ENCODE measurements at regions not wholly inside any gene's neighbourhood (a gene's known extent, or its start where the extent isn't known, plus 50 kb on each side); places are given as distances from the start of the nearest gene placed in this dataset.

DNA sequence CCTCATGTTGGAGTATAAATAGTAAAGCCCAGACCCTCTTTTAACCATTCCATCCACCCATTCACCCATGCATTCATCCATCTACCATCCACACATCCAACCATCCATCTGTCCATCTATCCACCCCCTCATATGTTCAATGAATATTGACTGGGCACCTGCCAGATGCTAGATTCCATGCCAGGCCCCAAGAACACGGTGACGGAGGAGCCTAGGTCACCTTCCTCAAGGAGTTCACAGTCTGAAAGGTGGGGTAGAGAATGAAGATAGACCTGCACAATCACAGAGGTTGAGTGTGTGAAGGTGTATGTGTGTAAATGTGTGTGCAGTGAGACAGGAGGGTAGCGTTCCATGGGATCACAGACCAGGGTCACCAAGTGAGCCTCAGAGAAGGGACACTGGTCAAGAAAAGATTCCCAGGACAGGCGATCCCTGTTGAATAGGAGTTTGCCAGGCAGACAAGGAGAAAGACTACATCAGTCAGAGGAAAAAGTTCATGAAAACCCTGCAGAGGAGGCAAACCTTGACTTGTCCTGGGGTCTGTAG, 287.2 kb downstream of the CYP26B1 start:
- H3K9ac ChIP-seq (ENCODE audit: low read length): no peak overlapping the region
- no peaks in the 10 kb centered on the region for H3K36me3 ChIP-seq (ENCODE audit: control insufficient read depth, insufficient read depth, low read length)
- H3K27me3 ChIP-seq (ENCODE audit: control insufficient read depth, insufficient read depth, low read length): no peaks in the 10 kb centered on the region
- H3K9me3 ChIP-seq (ENCODE audit: control insufficient read depth, insufficient read depth, low read depth, low read length): peaks cover 2% of the 10 kb centered on the region; the same call in 1 of the 2 replicates
- no peaks in the 10 kb centered on the region for H3K4me1 ChIP-seq (ENCODE audit: control insufficient read depth, insufficient read depth, low read length)
- H3K4me3 ChIP-seq (ENCODE audit: low read depth, low read length): no peak overlapping the region
- no peak overlapping the region for H3K27ac ChIP-seq (ENCODE audit: low read depth, low read length)

DNA sequence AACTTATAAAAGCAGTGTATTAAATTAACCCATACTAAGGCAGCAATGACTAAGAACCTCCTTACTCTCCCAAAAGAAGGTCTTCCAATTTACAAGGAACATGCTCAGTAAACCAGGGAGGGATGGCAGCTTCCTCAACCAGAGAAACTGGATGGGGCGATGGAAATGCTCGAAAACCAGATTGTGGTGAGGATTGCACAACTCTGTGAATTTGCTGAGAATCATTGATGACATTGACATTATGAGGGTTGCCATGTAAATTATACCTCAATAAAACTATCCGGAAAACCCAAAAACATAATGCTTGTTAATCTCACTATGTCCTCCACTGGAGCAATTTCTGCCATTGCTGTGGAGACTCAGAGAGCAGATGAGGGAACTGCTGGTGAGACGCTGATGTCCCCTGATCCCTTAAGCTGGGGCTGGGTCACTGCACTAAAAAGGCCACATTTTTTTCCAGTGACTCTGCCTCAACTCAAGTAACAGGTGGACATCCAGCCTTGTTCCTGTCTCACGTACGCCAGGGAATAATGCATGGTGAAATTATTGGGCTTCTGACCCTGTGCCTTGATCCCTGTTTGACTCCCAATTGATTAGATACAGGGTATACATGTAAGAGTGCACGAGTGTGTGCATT, 288.3 kb downstream of the CYP26B1 start:
- H3K4me1 ChIP-seq (ENCODE audit: control insufficient read depth, insufficient read depth, low read length): no peaks in the 10 kb centered on the region
- no peak overlapping the region for H3K27ac ChIP-seq (ENCODE audit: low read depth, low read length)
- H3K9me3 ChIP-seq (ENCODE audit: control insufficient read depth, insufficient read depth, low read depth, low read length): peaks cover 5% of the 10 kb centered on the region; the same call in 1 of the 2 replicates
- no peak overlapping the region for H3K9ac ChIP-seq (ENCODE audit: low read length)
- H3K4me3 ChIP-seq (ENCODE audit: low read depth, low read length): no peak overlapping the region
- no peaks in the 10 kb centered on the region for H3K27me3 ChIP-seq (ENCODE audit: control insufficient read depth, insufficient read depth, low read length)
- H3K36me3 ChIP-seq (ENCODE audit: control insufficient read depth, insufficient read depth, low read length): no peaks in the 10 kb centered on the region

DNA sequence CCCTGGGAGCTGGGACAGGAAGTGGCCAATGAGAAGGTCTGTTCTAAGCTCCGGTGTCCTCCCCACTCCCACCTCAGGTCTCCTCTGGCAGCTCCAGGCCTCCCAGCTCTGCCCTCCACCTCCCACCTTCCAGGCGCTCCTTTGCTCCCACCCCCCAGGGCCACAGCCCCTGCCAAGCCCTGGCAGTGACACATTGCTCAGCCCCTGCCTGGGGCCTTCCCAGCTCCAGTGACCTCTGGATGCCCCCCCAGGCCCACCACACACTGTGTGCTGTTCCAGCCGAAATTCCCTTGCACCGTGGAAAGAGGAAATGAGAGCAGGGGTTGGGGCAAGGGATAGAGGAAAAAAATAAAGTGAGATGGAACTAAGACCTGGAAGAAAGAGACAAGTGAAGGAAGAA, 289.6 kb downstream of the CYP26B1 start:
- peaks cover 5% of the 10 kb centered on the region; the same call in 1 of the 2 replicates for H3K9me3 ChIP-seq (ENCODE audit: control insufficient read depth, insufficient read depth, low read depth, low read length)
- H3K9ac ChIP-seq (ENCODE audit: low read length): no peak overlapping the region
- H3K36me3 ChIP-seq (ENCODE audit: control insufficient read depth, insufficient read depth, low read length): no peaks in the 10 kb centered on the region
- no peaks in the 10 kb centered on the region for H3K4me1 ChIP-seq (ENCODE audit: control insufficient read depth, insufficient read depth, low read length)
- no peak overlapping the region for H3K27ac ChIP-seq (ENCODE audit: low read depth, low read length)
- H3K27me3 ChIP-seq (ENCODE audit: control insufficient read depth, insufficient read depth, low read length): no peaks in the 10 kb centered on the region
- H3K4me3 ChIP-seq (ENCODE audit: low read depth, low read length): no peak overlapping the region

DNA sequence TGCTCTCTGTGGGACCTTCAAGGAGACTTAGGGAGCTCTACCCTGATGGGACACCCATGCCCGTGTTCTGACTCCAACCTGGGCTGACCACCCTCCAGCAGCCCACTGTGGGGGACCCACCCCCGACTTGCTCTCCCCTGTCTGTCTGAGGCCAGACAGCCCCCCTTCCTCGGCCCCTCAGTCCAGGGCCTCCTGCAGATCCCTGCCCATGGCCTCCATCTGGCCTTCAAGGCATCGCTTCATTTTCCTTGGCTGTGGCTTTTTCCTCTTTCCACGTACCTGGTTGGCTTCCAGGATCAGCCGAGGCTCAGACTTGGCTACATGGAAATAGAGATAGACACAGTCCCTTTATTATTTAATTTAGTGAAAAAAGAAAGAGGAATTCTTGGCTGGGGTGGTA, 290.0 kb downstream of the CYP26B1 start:
- Histone ChIP-seq H3K27me3 (ENCODE audit: control insufficient read depth, insufficient read depth, low read length) (0 out of 2 replicates have a peak, but pooled peaks cover 4% of the 10 kb centered on the region), H3K9ac (ENCODE audit: low read length) (no peak overlapping the region), H3K4me3 (ENCODE audit: low read depth, low read length) (no peak overlapping the region), H3K9me3 (ENCODE audit: control insufficient read depth, insufficient read depth, low read depth, low read length) (peaks cover 5% of the 10 kb centered on the region; the same call in 1 of the 2 replicates), H3K36me3 (ENCODE audit: control insufficient read depth, insufficient read depth, low read length) (no peaks in the 10 kb centered on the region), H3K27ac (ENCODE audit: low read depth, low read length) (no peak overlapping the region), H3K4me1 (ENCODE audit: control insufficient read depth, insufficient read depth, low read length) (no peaks in the 10 kb centered on the region)

DNA sequence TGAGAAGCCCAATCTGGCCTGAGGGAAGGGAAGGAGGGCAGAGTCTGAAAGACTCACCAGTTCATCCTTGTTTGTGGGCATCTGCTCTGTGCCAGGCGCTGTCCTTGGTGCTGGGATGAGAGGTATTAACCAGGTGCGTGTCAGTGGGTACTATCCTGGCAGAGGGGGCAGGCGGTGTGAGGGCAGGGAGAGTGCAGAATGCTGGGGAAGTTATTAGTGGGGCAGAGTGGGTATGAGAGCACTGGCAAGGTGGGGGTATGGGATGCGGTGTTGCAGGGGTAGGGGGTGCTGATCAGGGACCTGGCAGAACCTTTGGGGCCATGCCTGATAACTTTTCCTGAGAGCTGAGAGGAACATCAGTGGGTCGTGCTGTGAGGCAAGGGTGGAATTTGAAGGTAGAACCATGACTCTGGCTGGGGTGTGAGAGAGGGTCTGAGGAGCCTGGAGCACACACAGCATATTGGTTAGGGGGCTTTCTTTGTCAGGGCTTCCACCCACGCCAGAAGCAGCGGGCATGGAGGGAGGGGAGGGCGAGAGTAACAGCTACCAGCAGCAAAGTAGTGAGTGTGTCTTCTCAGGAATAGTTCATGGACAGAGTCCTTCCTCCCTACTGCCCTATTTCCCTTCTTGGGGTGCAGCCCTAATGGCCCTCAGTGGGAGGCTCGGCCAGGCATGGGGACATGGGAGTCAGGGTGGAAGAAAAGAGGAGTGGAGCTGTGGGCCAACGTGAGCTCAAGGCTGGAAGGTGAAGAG, 290.7 kb downstream of the CYP26B1 start:
- Histone ChIP-seq H3K4me3 (ENCODE audit: low read depth, low read length) (no peak overlapping the region), H3K9me3 (ENCODE audit: control insufficient read depth, insufficient read depth, low read depth, low read length) (peaks cover 5% of the 10 kb centered on the region; the same call in 1 of the 2 replicates), H3K9ac (ENCODE audit: low read length) (no peak overlapping the region), H3K27me3 (ENCODE audit: control insufficient read depth, insufficient read depth, low read length) (0 out of 2 replicates have a peak, but pooled peaks cover 5% of the 10 kb centered on the region), H3K4me1 (ENCODE audit: control insufficient read depth, insufficient read depth, low read length) (no peaks in the 10 kb centered on the region), H3K36me3 (ENCODE audit: control insufficient read depth, insufficient read depth, low read length) (no peaks in the 10 kb centered on the region), H3K27ac (ENCODE audit: low read depth, low read length) (no peak overlapping the region)

DNA sequence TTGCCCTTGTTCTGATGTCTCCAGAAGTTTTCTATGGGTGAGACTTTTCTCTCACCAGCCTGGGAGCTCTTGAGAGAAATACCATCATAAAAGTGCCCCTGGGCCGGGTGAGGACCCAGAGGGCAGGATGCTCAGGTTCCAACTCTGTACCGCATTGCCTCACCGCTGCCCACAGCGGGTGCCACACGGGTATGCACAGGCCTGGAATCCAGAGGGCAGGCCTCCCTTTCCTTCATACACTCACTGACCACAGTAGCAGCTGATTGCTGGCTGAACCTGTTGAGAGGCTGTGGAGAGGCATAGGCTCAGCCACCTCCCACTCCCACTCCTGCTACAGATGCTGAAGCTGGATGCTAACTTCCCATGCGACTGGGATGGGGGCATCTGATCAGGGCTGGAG, 293.8 kb downstream of the CYP26B1 start:
- peaks cover 14% of the 10 kb centered on the region; the same call in 1 of the 2 replicates for H3K4me1 ChIP-seq (ENCODE audit: control insufficient read depth, insufficient read depth, low read length)
- no peak overlapping the region for H3K4me3 ChIP-seq (ENCODE audit: low read depth, low read length)
- no peak overlapping the region for H3K9ac ChIP-seq (ENCODE audit: low read length)
- H3K27ac ChIP-seq (ENCODE audit: low read depth, low read length): no peak overlapping the region
- 0 out of 2 replicates have a peak, but pooled peaks cover 5% of the 10 kb centered on the region for H3K27me3 ChIP-seq (ENCODE audit: control insufficient read depth, insufficient read depth, low read length)
- H3K36me3 ChIP-seq (ENCODE audit: control insufficient read depth, insufficient read depth, low read length): no peaks in the 10 kb centered on the region
- peaks cover 5% of the 10 kb centered on the region; the same call in 1 of the 2 replicates for H3K9me3 ChIP-seq (ENCODE audit: control insufficient read depth, insufficient read depth, low read depth, low read length)

DNA sequence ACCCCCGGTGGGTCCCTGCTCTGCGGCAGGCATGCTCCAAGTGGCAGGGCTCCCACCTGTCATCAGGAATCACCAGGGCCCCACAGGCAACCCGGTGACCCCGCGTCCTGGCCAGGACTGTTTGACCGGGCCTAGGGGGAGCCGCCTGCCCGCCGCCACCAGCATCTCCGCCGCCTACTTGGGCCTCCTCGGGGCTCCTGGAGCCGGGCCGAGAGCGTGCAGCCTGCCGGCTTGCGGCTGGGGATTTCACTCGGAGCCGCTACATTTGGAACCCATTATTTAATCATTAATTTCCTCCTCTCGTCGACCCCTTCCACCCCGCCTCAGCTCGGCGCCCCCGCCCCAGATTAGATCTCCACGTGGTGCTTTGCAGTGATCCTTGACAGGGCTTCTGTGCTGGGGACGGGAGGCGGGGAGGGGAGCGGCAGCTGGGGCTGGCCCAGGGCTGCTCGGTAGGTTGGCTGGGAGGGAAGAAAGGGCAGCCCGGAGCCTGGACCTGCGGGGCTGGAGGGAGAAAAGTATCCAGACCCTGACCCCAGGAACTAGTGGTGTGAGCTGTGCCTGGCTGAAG, 295.4 kb downstream of the CYP26B1 start:
- Histone ChIP-seq H3K27me3 (ENCODE audit: control insufficient read depth, insufficient read depth, low read length) (0 out of 2 replicates have a peak, but pooled peaks cover 5% of the 10 kb centered on the region), H3K9me3 (ENCODE audit: control insufficient read depth, insufficient read depth, low read depth, low read length) (peaks cover 5% of the 10 kb centered on the region; the same call in 1 of the 2 replicates), H3K4me3 (ENCODE audit: low read depth, low read length) (no peak overlapping the region), H3K4me1 (ENCODE audit: control insufficient read depth, insufficient read depth, low read length) (peaks cover 17% of the 10 kb centered on the region; the same call in 1 of the 2 replicates), H3K36me3 (ENCODE audit: control insufficient read depth, insufficient read depth, low read length) (no peaks in the 10 kb centered on the region), H3K27ac (ENCODE audit: low read depth, low read length) (no peak overlapping the region), H3K9ac (ENCODE audit: low read length) (no peak overlapping the region)

DNA sequence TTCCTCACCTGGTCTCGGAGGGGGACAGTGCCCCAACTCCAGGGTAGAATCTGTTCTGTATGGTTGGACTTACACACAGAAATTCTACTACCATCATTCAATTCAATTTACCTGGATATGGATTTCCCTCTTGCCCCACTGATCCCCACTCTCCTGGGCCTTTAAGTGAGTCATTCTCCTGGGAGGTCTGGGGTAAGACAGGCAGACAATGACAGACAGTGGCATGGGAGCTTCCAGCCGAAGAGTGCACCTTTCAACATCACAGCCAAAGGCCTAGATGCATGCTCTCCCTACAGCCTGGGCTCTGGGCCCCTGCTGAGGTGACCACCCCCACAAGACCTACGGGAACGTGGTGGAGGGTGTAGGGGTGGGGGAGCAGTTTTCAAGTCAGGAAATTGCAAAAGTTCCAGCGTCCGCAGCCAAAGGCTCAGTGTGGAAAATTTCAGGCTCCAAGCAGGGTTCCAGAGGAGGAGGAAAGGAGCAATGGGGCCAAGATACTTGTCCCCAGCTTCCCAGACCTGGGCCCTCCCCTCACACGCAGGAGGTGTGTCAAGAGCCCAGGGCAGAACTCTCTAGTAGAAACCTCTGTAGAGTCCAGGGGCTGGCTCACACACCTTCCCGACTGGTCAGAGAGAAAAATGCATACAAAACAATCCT, 296.4 kb downstream of the CYP26B1 start:
- H3K9ac ChIP-seq (ENCODE audit: low read length): no peak overlapping the region
- H3K9me3 ChIP-seq (ENCODE audit: control insufficient read depth, insufficient read depth, low read depth, low read length): peaks cover 5% of the 10 kb centered on the region; the same call in 1 of the 2 replicates

DNA sequence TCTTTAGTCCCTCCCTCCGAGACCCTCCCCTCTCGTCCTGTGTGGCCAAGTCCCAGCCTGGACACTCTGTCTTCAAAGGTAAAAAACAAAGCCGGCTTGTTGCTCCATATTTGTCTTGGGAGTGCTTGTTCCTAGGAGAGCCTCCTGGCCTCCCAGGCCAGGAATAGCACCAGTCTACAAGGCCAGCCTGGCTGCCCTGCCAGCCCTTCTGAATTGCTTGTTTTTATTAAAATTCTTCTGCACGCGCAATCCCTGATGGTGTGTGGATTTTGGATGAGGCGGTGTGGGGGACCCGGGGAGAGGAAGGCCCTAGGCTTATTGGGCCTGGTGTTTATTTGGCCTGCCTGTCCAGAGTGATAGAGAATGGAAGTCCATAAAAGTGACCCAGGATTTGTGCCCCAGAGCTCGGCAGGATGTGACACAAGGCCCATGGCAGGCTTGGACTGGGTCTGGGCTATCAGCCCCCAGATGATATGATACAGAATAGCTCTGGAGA, 297.3 kb downstream of the CYP26B1 start:
- H3K9me3 ChIP-seq (ENCODE audit: control insufficient read depth, insufficient read depth, low read depth, low read length): peaks cover 2% of the 10 kb centered on the region; the same call in 1 of the 2 replicates
- 0 out of 2 replicates have a peak, but pooled peaks cover 5% of the 10 kb centered on the region for H3K27me3 ChIP-seq (ENCODE audit: control insufficient read depth, insufficient read depth, low read length)
- no peak overlapping the region for H3K4me3 ChIP-seq (ENCODE audit: low read depth, low read length)
- peaks cover 17% of the 10 kb centered on the region; the same call in 1 of the 2 replicates for H3K4me1 ChIP-seq (ENCODE audit: control insufficient read depth, insufficient read depth, low read length)
- no peaks in the 10 kb centered on the region for H3K36me3 ChIP-seq (ENCODE audit: control insufficient read depth, insufficient read depth, low read length)
- no peak overlapping the region for H3K9ac ChIP-seq (ENCODE audit: low read length)
- no peak overlapping the region for H3K27ac ChIP-seq (ENCODE audit: low read depth, low read length)

More for the DNA sequence above, 296.4 kb downstream of the CYP26B1 start:
- Histone ChIP-seq H3K4me1 (ENCODE audit: control insufficient read depth, insufficient read depth, low read length) (peaks cover 17% of the 10 kb centered on the region; the same call in 1 of the 2 replicates), H3K4me3 (ENCODE audit: low read depth, low read length) (no peak overlapping the region), H3K27me3 (ENCODE audit: control insufficient read depth, insufficient read depth, low read length) (0 out of 2 replicates have a peak, but pooled peaks cover 5% of the 10 kb centered on the region), H3K27ac (ENCODE audit: low read depth, low read length) (no peak overlapping the region), H3K36me3 (ENCODE audit: control insufficient read depth, insufficient read depth, low read length) (no peaks in the 10 kb centered on the region)

DNA sequence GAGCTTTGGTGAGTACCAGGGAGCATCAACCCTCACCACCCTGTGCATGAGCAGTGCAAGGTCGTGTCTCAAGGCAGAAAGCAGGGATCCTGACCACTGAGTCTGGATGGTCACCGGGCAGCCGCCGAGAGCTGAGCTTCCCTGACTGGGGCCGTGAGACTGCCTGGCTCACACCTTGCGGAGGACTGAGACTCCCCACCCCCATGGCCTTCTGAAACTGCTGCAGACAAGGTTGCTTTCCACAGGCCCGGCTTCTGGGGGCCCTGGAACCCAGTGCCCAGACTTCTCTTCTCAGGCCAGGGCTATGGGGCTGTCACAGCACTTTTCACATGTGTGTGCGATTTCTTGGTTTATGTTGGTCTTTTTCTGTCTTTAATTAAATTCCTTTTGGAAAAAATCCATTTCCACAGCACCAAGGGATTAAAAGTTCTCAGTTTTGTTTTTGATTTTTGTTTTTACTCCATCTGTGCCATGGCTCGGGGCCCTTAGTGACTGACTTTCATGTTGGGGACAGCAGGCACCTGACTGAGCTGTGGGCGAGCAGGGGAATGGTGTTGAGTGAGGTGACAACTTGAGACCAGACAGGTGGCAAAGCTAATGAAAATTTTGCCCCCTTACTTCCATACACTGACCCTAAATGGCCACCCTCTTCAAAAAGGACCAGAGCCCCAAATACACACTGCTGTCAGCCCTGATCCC, 297.9 kb downstream of the CYP26B1 start:
- Histone ChIP-seq H3K27ac (ENCODE audit: low read depth, low read length) (no peak overlapping the region), H3K4me3 (ENCODE audit: low read depth, low read length) (no peak overlapping the region), H3K36me3 (ENCODE audit: control insufficient read depth, insufficient read depth, low read length) (no peaks in the 10 kb centered on the region), H3K4me1 (ENCODE audit: control insufficient read depth, insufficient read depth, low read length) (peaks cover 17% of the 10 kb centered on the region; the same call in 1 of the 2 replicates), H3K27me3 (ENCODE audit: control insufficient read depth, insufficient read depth, low read length) (0 out of 2 replicates have a peak, but pooled peaks cover 5% of the 10 kb centered on the region), H3K9me3 (ENCODE audit: control insufficient read depth, insufficient read depth, low read depth, low read length) (no peaks in the 10 kb centered on the region), H3K9ac (ENCODE audit: low read length) (no peak overlapping the region)

Measured in HUES6 (cell line).